Epithelial cell of esophagus (primary cell): ENCODE measurements at regions not wholly inside any gene's neighbourhood (a gene's known extent, or its start where the extent isn't known, plus 50 kb on each side); places are given as distances from the start of the nearest gene placed in this dataset.

ENCODE experiments used
- DNase-seq: peaks from one replicate; pipeline ENCODE4 v3.0.0; 2010; ENCODE audit warnings: low read depth
- H3K4me3 ChIP-seq: 2 replicates; pipeline ENCODE4 v1.5.1; 2011; ENCODE audit warnings: mild to moderate bottlenecking, low read length, control low read depth
- CTCF ChIP-seq: IDR thresholded peaks from 2 replicates; pipeline ENCODE4 v1.5.1; 2011; ENCODE audit warnings: low read depth, mild to moderate bottlenecking, low read length, control low read depth, inconsistent platforms; ENCODE audit not compliant: insufficient read depth; ENCODE audit errors: missing control alignments

GRCh38 chr3:18030371-18030870 lies 288.0 kb upstream of the TBC1D5 start:
- H3K4me3 ChIP-seq, result no peak overlapping the region
- TF ChIP-seq CTCF, result no peak
- DNase-seq, result no peak

GRCh38 chr3:18027161-18027939 lies 284.9 kb upstream of the TBC1D5 start:
- DNase-seq, result no peak
- no peak for TF ChIP-seq CTCF
- H3K4me3 ChIP-seq, result no peak overlapping the region

- no peak for TF ChIP-seq CTCF
- no peak overlapping the region for H3K4me3 ChIP-seq
- DNase-seq, result no peak
Measured at GRCh38 chr3:18024715-18025114, 282.3 kb upstream of the TBC1D5 start.

GRCh38 chr3:18019161-18019495 lies 276.7 kb upstream of the TBC1D5 start:
- TF ChIP-seq CTCF, result no peak
- no peak for DNase-seq
- H3K4me3 ChIP-seq, result no peak overlapping the region

- H3K4me3 ChIP-seq, result no peak overlapping the region
- TF ChIP-seq CTCF, result no peak
- no peak for DNase-seq
Measured at GRCh38 chr3:18018491-18019160, 276.2 kb upstream of the TBC1D5 start.

- DNase-seq, result no peak
- no peak for TF ChIP-seq CTCF
- H3K4me3 ChIP-seq, result no peak overlapping the region
Measured at GRCh38 chr3:18016366-18016765, 273.9 kb upstream of the TBC1D5 start.
